SK-N-SH (cell line): ENCODE measurements at regions not wholly inside any gene's neighbourhood (a gene's known extent, or its start where the extent isn't known, plus 50 kb on each side); places are given as distances from the start of the nearest gene placed in this dataset.

Experiments
- CTCF ChIA-PET: fragments of 300-600, 350-600 bp; formaldehyde crosslinking; extraction: SDS; loops from one replicate; lab custom pipeline; 2021; lab: Yijun Ruan, JAX
- POLR2A ChIA-PET: fragments of 350-600 bp; sonication (Branson Sonifier 250); formaldehyde crosslinking; extraction: SDS; loops from one replicate; lab custom pipeline; 2020; ENCODE audit warnings: antibody characterized with exemption, inconsistent platforms; lab: Yijun Ruan, JAX
- DNase-seq: peaks from one replicate; pipeline ENCODE4 v3.0.0; 2012
- H2AFZ ChIP-seq: fragments of 200-600 bp; sonication (generic); 2 replicates; pipeline ENCODE4 v1.8.1; 2016; ENCODE audit warnings: antibody characterized with exemption, mild to moderate bottlenecking, low read depth
- H3F3A ChIP-seq: fragments of 200-600 bp; sonication (generic); replicated peaks from 2 replicates; pipeline ENCODE3; 2016; ENCODE audit warnings: antibody characterized with exemption, mild to moderate bottlenecking; ENCODE audit not compliant: insufficient read depth
- H3K27ac ChIP-seq, 2 experiments: fragments of 200-500 bp in 1 of 2; fragments of 200-600 bp in 1 of 2; sonication (Bioruptor generic) in 1 of 2; sonication (generic), shearing (Covaris generic) in 1 of 2; 2 replicates each; pipeline versions ENCODE4 v1.5.1 to v1.6.1; 2014 to 2016; ENCODE audit warnings: low read depth in 2 of 2, inconsistent platforms in 1 of 2, low read length in 1 of 2, mild to moderate bottlenecking in 1 of 2, mixed read lengths in 1 of 2
- H3K27me3 ChIP-seq: fragments of 200-600 bp; sonication (generic), shearing (Covaris generic); 2 replicates; pipeline ENCODE4 v1.6.1; 2016; ENCODE audit warnings: mixed run types; ENCODE audit not compliant: insufficient read depth
- H3K36me3 ChIP-seq, 2 experiments: fragments of 200-500 bp in 1 of 2; fragments of 200-600 bp in 1 of 2; sonication (Bioruptor generic) in 1 of 2; sonication (generic) in 1 of 2; replicated peaks in 1 of 2; 2 replicates each; pipeline versions ENCODE3 to v1.5.1; 2014 to 2016; ENCODE audit warnings: low read length in 1 of 2, mild to moderate bottlenecking in 1 of 2; ENCODE audit not compliant: insufficient read depth in 2 of 2, control insufficient read depth in 1 of 2
- H3K4me1 ChIP-seq, 2 experiments: fragments of 200-500 bp in 1 of 2; fragments of 200-600 bp in 1 of 2; sonication (Bioruptor generic) in 1 of 2; sonication (generic), shearing (Covaris generic) in 1 of 2; 2 replicates each; pipeline versions ENCODE4 v1.5.1 to v1.6.1; 2014 to 2016; ENCODE audit warnings: low read depth in 1 of 2, low read length in 1 of 2, mixed run types in 1 of 2; ENCODE audit not compliant: insufficient read depth in 2 of 2, control insufficient read depth in 1 of 2
- H3K4me2 ChIP-seq: fragments of 200-600 bp; sonication (generic), shearing (Covaris generic); 2 replicates; pipeline ENCODE4 v1.6.1; 2017; ENCODE audit warnings: mixed run types
- H3K4me3 ChIP-seq, 2 experiments: fragments of 200-500 bp in 1 of 2; fragments of 200-600 bp in 1 of 2; sonication (Bioruptor generic) in 1 of 2; sonication (generic), shearing (Covaris generic) in 1 of 2; 2 replicates each; pipeline versions ENCODE4 v1.5.1 to v1.8.1; 2014 to 2016; ENCODE audit warnings: low read depth in 2 of 2, inconsistent platforms in 1 of 2, low read length in 1 of 2, mild to moderate bottlenecking in 1 of 2, mixed read lengths in 1 of 2, moderate library complexity in 1 of 2
- H3K79me2 ChIP-seq: fragments of 200-600 bp; sonication (generic); 2 replicates; pipeline ENCODE4 v1.8.1; 2017; ENCODE audit warnings: mild to moderate bottlenecking; ENCODE audit not compliant: insufficient read depth
- H3K9ac ChIP-seq: fragments of 200-600 bp; sonication (generic); 2 replicates; pipeline ENCODE4 v1.6.1; 2017; ENCODE audit warnings: mixed run types
- H3K9me2 ChIP-seq: fragments of 200-600 bp; sonication (generic); 2 replicates; pipeline ENCODE4 v1.6.1; 2017; ENCODE audit warnings: mixed run types
- H3K9me3 ChIP-seq: fragments of 200-600 bp; sonication (generic); 2 replicates; pipeline ENCODE4 v1.6.1; 2017; ENCODE audit warnings: mixed run types, mild to moderate bottlenecking, moderate library complexity
- H4K20me1 ChIP-seq: fragments of 200-600 bp; sonication (generic); 2 replicates; pipeline ENCODE4 v1.6.1; 2017; ENCODE audit warnings: mild to moderate bottlenecking, mixed run types; ENCODE audit not compliant: insufficient read depth
- CHD2 ChIP-seq: fragments of 150-350 bp; IDR thresholded peaks from 2 replicates; pipeline ENCODE4 v1.6.1; 2018; ENCODE audit warnings: low read length; ENCODE audit not compliant: partially characterized antibody
- CTCF ChIP-seq: fragments of 200-600 bp; sonication (generic); IDR thresholded peaks from 2 replicates; pipeline ENCODE4 v1.6.1; 2017; ENCODE audit warnings: antibody characterized with exemption, mild to moderate bottlenecking, moderate library complexity
- ELF1 ChIP-seq: IDR thresholded peaks from 2 replicates; pipeline ENCODE4 v1.4.0; 2012
- FOXJ3 ChIP-seq: sonication (generic); formaldehyde crosslinking; IDR thresholded peaks from 2 replicates; pipeline ENCODE4 v1.5.1; 2020; ENCODE audit warnings: mild to moderate bottlenecking, missing genetic modification reagents
- IRF3 ChIP-seq: fragments of 150-350 bp; IDR thresholded peaks from 2 replicates; pipeline ENCODE4 v1.6.1; 2016; ENCODE audit warnings: mild to moderate bottlenecking, low read depth, low read length
- JUND ChIP-seq: IDR thresholded peaks from 2 replicates; pipeline ENCODE4 v1.4.0; 2012
- MEF2A ChIP-seq: IDR thresholded peaks from 2 replicates; pipeline ENCODE4 v1.4.0; 2012; ENCODE audit warnings: low read depth, borderline replicate concordance
- NFIC ChIP-seq: IDR thresholded peaks from 2 replicates; pipeline ENCODE4 v1.4.0; 2012; ENCODE audit warnings: borderline replicate concordance
- PBX3 ChIP-seq: IDR thresholded peaks from 2 replicates; pipeline ENCODE4; 2012
- POLR2AphosphoS5 ChIP-seq: IDR thresholded peaks from 2 replicates; pipeline ENCODE4 v1.6.1; 2012; ENCODE audit warnings: low read depth, low read length
- RAD21 ChIP-seq: IDR thresholded peaks from 2 replicates; pipeline ENCODE4 v1.6.1; 2012; ENCODE audit warnings: mild to moderate bottlenecking, low read length
- RCOR1 ChIP-seq: fragments of 150-350 bp; IDR thresholded peaks from 2 replicates; pipeline ENCODE4 v1.6.1; 2017; ENCODE audit warnings: antibody characterized with exemption, low read length
- RFX5 ChIP-seq: IDR thresholded peaks from 2 replicates; pipeline ENCODE4 v1.6.1; 2012; ENCODE audit warnings: mild to moderate bottlenecking, improper control_type of control experiment, low read length
- SIN3A ChIP-seq: IDR thresholded peaks from 2 replicates; pipeline ENCODE4 v1.6.1; 2012; ENCODE audit warnings: low read depth, mild to moderate bottlenecking, low read length, moderate library complexity, borderline replicate concordance
- SMC3 ChIP-seq: IDR thresholded peaks from 2 replicates; pipeline ENCODE4 v1.6.1; 2012; ENCODE audit warnings: low read depth, low read length, improper control_type of control experiment
- TAF1 ChIP-seq: IDR thresholded peaks from 2 replicates; pipeline ENCODE4 v1.6.1; 2012; ENCODE audit warnings: low read depth, mild to moderate bottlenecking, low read length, moderate library complexity, borderline replicate concordance
- TEAD4 ChIP-seq: IDR thresholded peaks from 2 replicates; pipeline ENCODE4 v1.4.0; 2012; ENCODE audit warnings: mild to moderate bottlenecking, borderline replicate concordance; ENCODE audit not compliant: insufficient read depth
- USF2 ChIP-seq: fragments of 150-350 bp; IDR thresholded peaks from 2 replicates; pipeline ENCODE4 v1.6.1; 2017; ENCODE audit warnings: antibody characterized with exemption, low read length, low read depth, borderline replicate concordance
- YY1 ChIP-seq: IDR thresholded peaks from 2 replicates; pipeline ENCODE4 v1.4.0; 2012; ENCODE audit warnings: low read depth, mild to moderate bottlenecking
- WGBS: methylation state at CpG from one replicate; pipeline ENCODE4 v1.1.6; 2017; ENCODE audit warnings: low lambda C conversion rate; 5-methylcytosine and 5-hydroxymethylcytosine counted together

GRCh38 chr21:16040601-16041000 lies 310.8 kb downstream of the USP25 start:
- H3K27me3 ChIP-seq, result no peaks in the 10 kb centered on the region
- no peaks in the 10 kb centered on the region; a peak in 1 of 4 replicates for H3K4me1 ChIP-seq
- H3K36me3 ChIP-seq, result no peaks in the 10 kb centered on the region
- H2AFZ ChIP-seq, result no peak overlapping the region
- no peaks in the 10 kb centered on the region for H3F3A ChIP-seq
- TF ChIP-seq FOXJ3, result no peak
- TF ChIP-seq CHD2, result no peak
- no peak for TF ChIP-seq CTCF
- no peak for TF ChIP-seq RCOR1
- no peak for TF ChIP-seq MEF2A
- TF ChIP-seq ELF1, result no peak
- TF ChIP-seq TAF1, result no peak
- no peak for TF ChIP-seq PBX3
- no peak for TF ChIP-seq SMC3
- no peak for TF ChIP-seq TEAD4
- no peak for TF ChIP-seq JUND
- TF ChIP-seq USF2, result no peak
- no peak for TF ChIP-seq RFX5
- TF ChIP-seq NFIC, result no peak
- no peak for TF ChIP-seq YY1
- no peak for TF ChIP-seq RAD21
- TF ChIP-seq POLR2AphosphoS5, result no peak
- TF ChIP-seq IRF3, result no peak
- TF ChIP-seq SIN3A, result no peak
- no peaks in the 10 kb centered on the region for H3K79me2 ChIP-seq
- 32% methylated on average over 3 of the region's 3 CpGs for WGBS
- no peak overlapping the region for H3K27ac ChIP-seq
- POLR2A ChIA-PET, result no interaction called here
- DNase-seq, result no peak
- H3K4me2 ChIP-seq, result no peak overlapping the region
- H3K9ac ChIP-seq, result no peak overlapping the region
- no peaks in the 10 kb centered on the region for H3K9me3 ChIP-seq
- no peaks in the 10 kb centered on the region for H3K9me2 ChIP-seq
- H4K20me1 ChIP-seq, result no peaks in the 10 kb centered on the region
- CTCF ChIA-PET, result interaction anchor here (0.6 to 1.0 kb wide), 2 partner anchors 11 to 314 kb away, joined by 3 read pairs; no protein-coding TSS in a partner anchor
- H3K4me3 ChIP-seq, result no peak overlapping the region
